Heart right ventricle (tissue), 16 donors: ENCODE measurements at regions not wholly inside any gene's neighbourhood (a gene's known extent, or its start where the extent isn't known, plus 50 kb on each side); places are given as distances from the start of the nearest gene placed in this dataset.

Experiments
- ATAC-seq, 8 donors: fragments of 200-7000 bp; cut with Tn5 transposase; one replicate each; pipeline ENCODE4 v1.9.1; 2020; ENCODE audit warnings: mild to moderate bottlenecking in 8 of 8, moderate library complexity in 8 of 8, moderate number of reproducible peaks in 1 of 8
- DNase-seq, 2 donors: peaks; one replicate each; pipeline ENCODE4 v3.0.0-alpha.2; 2020
- H3K27ac ChIP-seq, 10 donors: fragments of 200-600 bp; sonication (generic) in 2 of 10; one replicate each; pipeline versions ENCODE4 v1.5.0 to v1.8.0; 2020 to 2022; ENCODE audit warnings: mild to moderate bottlenecking in 3 of 10
- H3K27me3 ChIP-seq, 7 donors: fragments of 200-600 bp; one replicate each; pipeline ENCODE4 v1.8.0; 2021 to 2022; ENCODE audit warnings: mild to moderate bottlenecking in 2 of 7
- H3K36me3 ChIP-seq, 9 donors: fragments of 200-600 bp; sonication (generic) in 1 of 9; one replicate each; pipeline versions ENCODE4 v1.5.0 to v1.8.0; 2020 to 2022; ENCODE audit warnings: mild to moderate bottlenecking in 2 of 9
- H3K4me1 ChIP-seq, 9 donors: fragments of 200-600 bp; sonication (generic) in 1 of 9; one replicate each; pipeline versions ENCODE4 v1.5.0 to v1.8.0; 2020 to 2022; ENCODE audit warnings: mild to moderate bottlenecking in 4 of 9
- H3K4me3 ChIP-seq, 10 donors: fragments of 200-600 bp; sonication (generic) in 2 of 10; one replicate each; pipeline versions ENCODE4 v1.5.0 to v1.8.0; 2020 to 2022; ENCODE audit warnings: mild to moderate bottlenecking in 7 of 10, moderate library complexity in 2 of 10
- H3K9me3 ChIP-seq, 11 donors: fragments of 200-600 bp in 10 of 11; sonication (generic) in 2 of 11; one replicate each; pipeline versions ENCODE4 v1.5.0 to v1.8.0; 2013 to 2022; ENCODE audit warnings: mild to moderate bottlenecking in 2 of 11, control low read depth in 1 of 11, moderate library complexity in 1 of 11
- WGBS, 2 donors: extraction: QIAGEN DNeasy Blood & Tissue Kit; methylation state at CpG; one replicate each; pipeline ENCODE4 v1.1.7; 2013; ENCODE audit warnings: inconsistent platforms in 1 of 2; 5-methylcytosine and 5-hydroxymethylcytosine counted together
- intact Hi-C, 10 donors: fragments of 100-400 bp; cut with DNase I; formaldehyde crosslinking; loops; one replicate each; pipeline versions ENCODE4 v1.11.1 to v1.14.2; 2022
- TF ChIP-seq, protein P1 (sequence below), 9 donors: fragments of 200-600 bp; sonication (generic) in 2 of 9; IDR thresholded peaks; one replicate each; pipeline versions ENCODE4 v1.5.0 to v1.8.0; 2021 to 2022; ENCODE audit warnings: antibody characterized with exemption in 9 of 9, mild to moderate bottlenecking in 5 of 9, moderate library complexity in 1 of 9
- donor health status: Arrhythmogenic right ventricular cardiomyopathy.
- donor health status: ischemic (EF 13 %, LVEDD 7.1; RV severe dilation, severe dysfunction).
- donor health status: healthy with polysubstance abuse.
- donor health status: DM: no; HTN: yes; CAD: no.
- donor health status: DM: no; HTN: no; CAD: no.
- donor health status: ischemic (EF 25% LVEDD 6.9; RV normal size, moderate dysfunction).
- donor health status: ischemic (EF 25% LVEDD 5.7; RV mildly dilated, moderate dysfunction).
- donor health status: healthy.
- donor health status: DM: yes; HTN: yes; CAD: no.
- donor health status: Ischemic cardiomyopathy.
- donor health status: ischemic (EF 35%, LVEDD 5.7; RV mildly dilated, moderate dysfunction).
- donor health status: nonischemic (EF 11% LVEDD 7.7; RV severe dilation, severe dysfunction).
- donor health status: DM: yes; HTN: yes; CAD: no.
- donor health status: PGD.
- donor health status: ischemic (EF 29% LVEDD 5.4; RV normal size, mild dysfunction).
- donor health status: nonischemic (EF 23%, LVEDD 6.1; RV moderate dilation, normal function).

DNA sequence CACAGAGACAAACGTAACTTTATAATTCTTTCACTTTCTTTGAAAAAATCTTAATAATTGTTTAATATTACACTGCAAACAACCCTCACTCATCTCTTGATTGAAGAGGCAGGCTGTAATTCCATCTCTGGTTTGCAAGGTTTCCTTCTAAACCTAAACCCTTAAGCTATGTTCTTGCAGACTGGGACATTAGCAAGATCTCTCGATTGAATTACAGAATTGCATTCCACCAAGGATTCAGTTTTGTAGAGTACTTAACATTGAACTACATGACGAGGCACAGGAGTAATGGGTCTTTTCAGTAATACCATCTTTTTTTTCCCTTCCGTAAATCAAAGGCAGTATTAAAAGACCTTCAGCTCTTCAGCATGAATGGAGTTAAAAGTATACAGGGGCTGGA, 111.6 kb upstream of the EEF1E1 start:
- intact Hi-C loops = loop anchor here in 1 of 10 donors (10.0 kb wide), 1 partner anchor 489 kb away; the partner anchor contains the start of gene BMP6
- 77 to 86% methylated on average over 4 of the region's 4 CpGs for WGBS, 2 donors
- Histone ChIP-seq H3K9me3 (no peaks in the 10 kb centered on the region), H3K27ac (no peak overlapping the region), H3K4me1 (no peaks in the 10 kb centered on the region), H3K4me3 (no peak overlapping the region), H3K36me3 (no peaks in the 10 kb centered on the region), H3K27me3 (peaks cover 0 to 32% (median 11%) of the 10 kb centered on the region in 7 donors)
- no peak for DNase-seq
- TF ChIP-seq, protein P1, sequence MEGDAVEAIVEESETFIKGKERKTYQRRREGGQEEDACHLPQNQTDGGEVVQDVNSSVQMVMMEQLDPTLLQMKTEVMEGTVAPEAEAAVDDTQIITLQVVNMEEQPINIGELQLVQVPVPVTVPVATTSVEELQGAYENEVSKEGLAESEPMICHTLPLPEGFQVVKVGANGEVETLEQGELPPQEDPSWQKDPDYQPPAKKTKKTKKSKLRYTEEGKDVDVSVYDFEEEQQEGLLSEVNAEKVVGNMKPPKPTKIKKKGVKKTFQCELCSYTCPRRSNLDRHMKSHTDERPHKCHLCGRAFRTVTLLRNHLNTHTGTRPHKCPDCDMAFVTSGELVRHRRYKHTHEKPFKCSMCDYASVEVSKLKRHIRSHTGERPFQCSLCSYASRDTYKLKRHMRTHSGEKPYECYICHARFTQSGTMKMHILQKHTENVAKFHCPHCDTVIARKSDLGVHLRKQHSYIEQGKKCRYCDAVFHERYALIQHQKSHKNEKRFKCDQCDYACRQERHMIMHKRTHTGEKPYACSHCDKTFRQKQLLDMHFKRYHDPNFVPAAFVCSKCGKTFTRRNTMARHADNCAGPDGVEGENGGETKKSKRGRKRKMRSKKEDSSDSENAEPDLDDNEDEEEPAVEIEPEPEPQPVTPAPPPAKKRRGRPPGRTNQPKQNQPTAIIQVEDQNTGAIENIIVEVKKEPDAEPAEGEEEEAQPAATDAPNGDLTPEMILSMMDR (IDR thresholded peaks at IDR 0.05) = no peak
- no peak for ATAC-seq

GRCh38 chr6:8212720-8213434, 110.5 kb upstream of the EEF1E1 start:
- H3K9me3 ChIP-seq = no peaks in the 10 kb centered on the region
- H3K27me3 ChIP-seq = peaks cover 0 to 30% (median 11%) of the 10 kb centered on the region in 7 donors
- no peak overlapping the region for H3K4me3 ChIP-seq
- no peaks in the 10 kb centered on the region for H3K4me1 ChIP-seq
- TF ChIP-seq, protein P1 (IDR thresholded peaks at IDR 0.05) = no peak
- intact Hi-C loops = loop anchor here in 1 of 10 donors (10.0 kb wide), 1 partner anchor 488 kb away; the partner anchor contains the start of gene BMP6
- WGBS, 2 donors = 85 to 86% methylated on average over 2 of the region's 2 CpGs
- DNase-seq (no peak), ATAC-seq (no peak)
- H3K36me3 ChIP-seq = no peaks in the 10 kb centered on the region
- no peak overlapping the region for H3K27ac ChIP-seq

DNA sequence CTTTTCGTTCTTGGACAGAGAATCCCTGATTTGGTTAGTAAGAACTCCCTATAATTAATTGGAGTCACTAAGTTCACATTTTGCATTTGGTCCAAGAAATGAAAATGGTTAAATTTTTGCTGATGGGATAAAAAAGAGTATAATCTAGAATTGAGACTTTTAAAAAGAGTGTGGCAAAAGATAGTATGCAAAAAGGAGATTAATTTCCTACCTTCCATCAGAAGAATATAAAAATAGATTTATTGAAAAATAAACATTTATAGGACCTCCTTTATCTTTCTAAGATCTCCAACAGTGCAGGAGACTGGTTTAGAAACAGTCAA, 105.5 kb upstream of the EEF1E1 start:
- ATAC-seq = no peak
- WGBS, 2 donors = 91 to 97% methylated on average over 1 of the region's 1 CpG
- Histone ChIP-seq H3K27me3 (peaks cover 0 to 18% (median 0%) of the 10 kb centered on the region in 7 donors), H3K27ac (no peak overlapping the region), H3K9me3 (no peaks in the 10 kb centered on the region), H3K4me3 (no peak overlapping the region), H3K36me3 (no peaks in the 10 kb centered on the region), H3K4me1 (no peaks in the 10 kb centered on the region)
- DNase-seq = no peak
- TF ChIP-seq, protein P1 (IDR thresholded peaks at IDR 0.05) = no peak
- intact Hi-C loops = no loop called here

GRCh38 chr6:8207191-8207868, 105.0 kb upstream of the EEF1E1 start:
- no peaks in the 10 kb centered on the region for H3K36me3 ChIP-seq
- intact Hi-C loops = no loop called here
- TF ChIP-seq, protein P1 (IDR thresholded peaks at IDR 0.05) = no peak
- DNase-seq (no peak), ATAC-seq (no peak)
- peaks cover 0 to 18% (median 0%) of the 10 kb centered on the region in 7 donors for H3K27me3 ChIP-seq
- no peak overlapping the region for H3K27ac ChIP-seq
- 81 to 89% methylated on average over 16 of the region's 16 CpGs for WGBS, 2 donors
- no peak overlapping the region for H3K4me3 ChIP-seq
- H3K9me3 ChIP-seq = no peaks in the 10 kb centered on the region
- no peaks in the 10 kb centered on the region for H3K4me1 ChIP-seq
